H9 (cell line): ENCODE measurements at regions not wholly inside any gene's neighbourhood (a gene's known extent, or its start where the extent isn't known, plus 50 kb on each side); places are given as distances from the start of the nearest gene placed in this dataset.

ENCODE experiments used
- DNase-seq: peaks from one replicate; pipeline ENCODE4 v3.0.0-alpha.2; 2017
- H2AFZ ChIP-seq: one replicate; pipeline ENCODE4 v1.6.1; 2013; ENCODE audit warnings: mild to moderate bottlenecking, low read length, control low read depth, moderate library complexity
- H2AK5ac ChIP-seq: 2 replicates; pipeline ENCODE4 v1.6.1; 2013; ENCODE audit warnings: low read length, control low read depth, mixed read lengths; ENCODE audit not compliant: insufficient read length
- H2BK120ac ChIP-seq: one replicate; pipeline ENCODE4 v1.6.1; 2013; ENCODE audit warnings: low read depth, mild to moderate bottlenecking, low read length, control low read depth, inconsistent platforms; ENCODE audit not compliant: poor library complexity, severe bottlenecking
- H2BK12ac ChIP-seq: 2 replicates; pipeline ENCODE4 v1.6.1; 2013; ENCODE audit warnings: low read length, control low read depth, mixed read lengths, low read depth; ENCODE audit not compliant: insufficient read length
- H2BK15ac ChIP-seq: 2 replicates; pipeline ENCODE4 v1.6.1; 2013; ENCODE audit warnings: low read depth, low read length, control low read depth
- H2BK20ac ChIP-seq: one replicate; pipeline ENCODE4 v1.6.1; 2013; ENCODE audit warnings: low read depth, mild to moderate bottlenecking, low read length, control low read depth, inconsistent platforms; ENCODE audit not compliant: poor library complexity, severe bottlenecking
- H2BK5ac ChIP-seq: 2 replicates; pipeline ENCODE4 v1.6.1; 2013; ENCODE audit warnings: low read length, control low read depth, mixed read lengths; ENCODE audit not compliant: insufficient read length
- H3K14ac ChIP-seq: 2 replicates; pipeline ENCODE4 v1.6.1; 2013; ENCODE audit warnings: low read length, control low read depth; ENCODE audit not compliant: insufficient read depth
- H3K18ac ChIP-seq: 2 replicates; pipeline ENCODE4 v1.6.1; 2013; ENCODE audit warnings: low read depth, mild to moderate bottlenecking, mixed read lengths, low read length, control low read depth; ENCODE audit not compliant: insufficient read length
- H3K23ac ChIP-seq: 2 replicates; pipeline ENCODE4 v1.6.1; 2013; ENCODE audit warnings: low read length, control low read depth, mixed read lengths, low read depth; ENCODE audit not compliant: insufficient read length
- H3K23me2 ChIP-seq: 2 replicates; pipeline ENCODE4 v1.6.1; 2013; ENCODE audit warnings: low read depth, mild to moderate bottlenecking, mixed read lengths, low read length, control low read depth; ENCODE audit not compliant: insufficient read length, poor library complexity, severe bottlenecking
- H3K27ac ChIP-seq: 2 replicates; pipeline ENCODE4 v1.5.1; 2013; ENCODE audit warnings: low read length, control low read depth, mixed read lengths, low read depth; ENCODE audit not compliant: insufficient read length
- H3K27me3 ChIP-seq: 2 replicates; pipeline ENCODE4 v1.6.1; 2013; ENCODE audit warnings: low read length, control low read depth, inconsistent platforms; ENCODE audit not compliant: insufficient read depth
- H3K4ac ChIP-seq: 2 replicates; pipeline ENCODE4 v1.6.1; 2013; ENCODE audit warnings: low read depth, mild to moderate bottlenecking, control low read depth, inconsistent platforms, low read length, moderate library complexity
- H3K4me1 ChIP-seq: 2 replicates; pipeline ENCODE4 v1.6.1; 2013; ENCODE audit warnings: low read length, control low read depth, inconsistent platforms; ENCODE audit not compliant: insufficient read depth
- H3K4me2 ChIP-seq: 2 replicates; pipeline ENCODE4 v1.6.1; 2013; ENCODE audit warnings: low read length, control low read depth, mixed read lengths; ENCODE audit not compliant: insufficient read length, insufficient read depth
- H3K56ac ChIP-seq: 2 replicates; pipeline ENCODE4 v1.6.1; 2013; ENCODE audit warnings: low read depth, mild to moderate bottlenecking, mixed read lengths, low read length, control low read depth; ENCODE audit not compliant: insufficient read length
- H3K79me1 ChIP-seq: 2 replicates; pipeline ENCODE4 v1.6.1; 2013; ENCODE audit warnings: low read depth, mild to moderate bottlenecking, moderate library complexity, low read length, control low read depth, inconsistent platforms; ENCODE audit not compliant: insufficient read depth, poor library complexity, severe bottlenecking
- H3K79me2 ChIP-seq: 2 replicates; pipeline ENCODE4 v1.6.1; 2013; ENCODE audit warnings: low read length, control low read depth, inconsistent platforms; ENCODE audit not compliant: insufficient read depth
- H3K9ac ChIP-seq: 2 replicates; pipeline ENCODE4 v1.6.1; 2013; ENCODE audit warnings: low read length, control low read depth, mixed read lengths; ENCODE audit not compliant: insufficient read length; ENCODE audit errors: extremely low read depth
- H3K9me3 ChIP-seq: one replicate; pipeline ENCODE4 v1.6.1; 2013; ENCODE audit warnings: low read depth, low read length, inconsistent platforms; ENCODE audit not compliant: control insufficient read depth
- H3T11ph ChIP-seq: one replicate; pipeline ENCODE4 v1.6.1; 2013; ENCODE audit warnings: mild to moderate bottlenecking, low read length, control low read depth, inconsistent platforms
- H4K20me1 ChIP-seq: one replicate; pipeline ENCODE4 v1.6.1; 2013; ENCODE audit not compliant: control insufficient read depth, insufficient read length, insufficient read depth
- H4K5ac ChIP-seq: 2 replicates; pipeline ENCODE4 v1.6.1; 2013; ENCODE audit warnings: low read depth, mild to moderate bottlenecking, mixed read lengths, low read length, control low read depth; ENCODE audit not compliant: insufficient read length
- H4K8ac ChIP-seq: replicated peaks from 2 replicates; pipeline ENCODE4 v1.6.1; 2013; ENCODE audit warnings: low read length, control low read depth, mixed read lengths, low read depth; ENCODE audit not compliant: insufficient read length
- H4K91ac ChIP-seq: 2 replicates; pipeline ENCODE4 v1.6.1; 2013; ENCODE audit warnings: low read depth, mild to moderate bottlenecking, moderate library complexity, mixed read lengths, low read length, control low read depth; ENCODE audit not compliant: insufficient read length
- H3K27ac Mint-ChIP-seq, 3 experiments: 2 replicates in 2 of 3; 3 replicates in 1 of 3; pipeline ENCODE4 v1.8.0; 2020 to 2021; ENCODE audit warnings: mixed read lengths in 3 of 3, mild to moderate bottlenecking in 1 of 3, moderate library complexity in 1 of 3
- H3K27me3 Mint-ChIP-seq: 2 replicates; pipeline ENCODE4 v1.8.0; 2021; ENCODE audit warnings: low read depth, mild to moderate bottlenecking, moderate library complexity, mixed read lengths
- H3K36me3 Mint-ChIP-seq, 3 experiments: 2 replicates in 2 of 3; 3 replicates in 1 of 3; pipeline ENCODE4 v1.8.0; 2020 to 2021; ENCODE audit warnings: low read depth in 3 of 3, mixed read lengths in 3 of 3; ENCODE audit not compliant: insufficient read depth in 1 of 3
- H3K4me1 Mint-ChIP-seq, 2 experiments: 2 replicates each; pipeline ENCODE4 v1.8.0; 2020; ENCODE audit warnings: mixed read lengths in 2 of 2
- H3K4me3 Mint-ChIP-seq, 2 experiments: 2 replicates in 1 of 2; 3 replicates in 1 of 2; pipeline ENCODE4 v1.8.0; 2020 to 2021; ENCODE audit warnings: mild to moderate bottlenecking in 2 of 2, mixed read lengths in 2 of 2, moderate library complexity in 1 of 2
- H3K9me3 Mint-ChIP-seq, 2 experiments: 2 replicates in 1 of 2; 3 replicates in 1 of 2; pipeline ENCODE4 v1.8.0; 2020; ENCODE audit warnings: mild to moderate bottlenecking in 2 of 2, mixed read lengths in 2 of 2, moderate library complexity in 1 of 2
- CTCF ChIP-seq: fragments of 200-600 bp; sonication (generic); conservative IDR thresholded peaks from 3 replicates; pipeline ENCODE4 v1.8.0; 2021; ENCODE audit warnings: antibody characterized with exemption, mild to moderate bottlenecking

GRCh38 chr13:90833951-90834350, 513.5 kb upstream of the MIR17HG start:
- H3K4me1 Mint-ChIP-seq, result peaks cover 0 to 8% of the 10 kb centered on the region in 2 experiments; a peak in 2 of 4 replicates

More at GRCh38 chr13:90833951-90834350, 513.5 kb upstream of the MIR17HG start:
- H2BK5ac ChIP-seq, result no peak overlapping the region
- H3K27ac ChIP-seq, result no peak overlapping the region
- no peak for TF ChIP-seq CTCF
- no peak overlapping the region for H4K8ac ChIP-seq
- no peak overlapping the region for H2AK5ac ChIP-seq
- no peak overlapping the region for H3K9ac ChIP-seq
- no peaks in the 10 kb centered on the region for H3K79me2 ChIP-seq
- no peaks in the 10 kb centered on the region for H3K27me3 ChIP-seq
- H3K4ac ChIP-seq, result no peak overlapping the region
- no peak overlapping the region for H2AFZ ChIP-seq
- no peak overlapping the region for H2BK15ac ChIP-seq
- no peak overlapping the region for H3K56ac ChIP-seq
- H4K5ac ChIP-seq, result no peak overlapping the region
- H3K4me3 Mint-ChIP-seq, result no peak overlapping the region
- no peak overlapping the region for H3K18ac ChIP-seq
- H3K14ac ChIP-seq, result no peak overlapping the region
- no peaks in the 10 kb centered on the region for H3K23me2 ChIP-seq
- H3K9me3 Mint-ChIP-seq, result no peaks in the 10 kb centered on the region
- H4K20me1 ChIP-seq, result no peaks in the 10 kb centered on the region
- peaks cover 0 to 2% (median 0%) of the 10 kb centered on the region in 3 experiments; a peak in 1 of 7 replicates for H3K36me3 Mint-ChIP-seq
- no peak overlapping the region for H2BK20ac ChIP-seq
- no peaks in the 10 kb centered on the region for H3K9me3 ChIP-seq
- no peak overlapping the region for H4K91ac ChIP-seq
- no peak for DNase-seq
- no peaks in the 10 kb centered on the region for H3K79me1 ChIP-seq
- no peaks in the 10 kb centered on the region for H3K27me3 Mint-ChIP-seq
- H3K4me2 ChIP-seq, result no peak overlapping the region
- no peaks in the 10 kb centered on the region for H3K4me1 ChIP-seq
- no peak overlapping the region for H3T11ph ChIP-seq
- no peak overlapping the region for H2BK12ac ChIP-seq
- H2BK120ac ChIP-seq, result no peak overlapping the region
- H3K23ac ChIP-seq, result no peak overlapping the region
- no peak overlapping the region for H3K27ac Mint-ChIP-seq
